ENCODE measurements at regions not wholly inside any gene's neighbourhood (a gene's known extent, or its start where the extent isn't known, plus 50 kb on each side); places are given as distances from the start of the nearest gene placed in this dataset.

DNA sequence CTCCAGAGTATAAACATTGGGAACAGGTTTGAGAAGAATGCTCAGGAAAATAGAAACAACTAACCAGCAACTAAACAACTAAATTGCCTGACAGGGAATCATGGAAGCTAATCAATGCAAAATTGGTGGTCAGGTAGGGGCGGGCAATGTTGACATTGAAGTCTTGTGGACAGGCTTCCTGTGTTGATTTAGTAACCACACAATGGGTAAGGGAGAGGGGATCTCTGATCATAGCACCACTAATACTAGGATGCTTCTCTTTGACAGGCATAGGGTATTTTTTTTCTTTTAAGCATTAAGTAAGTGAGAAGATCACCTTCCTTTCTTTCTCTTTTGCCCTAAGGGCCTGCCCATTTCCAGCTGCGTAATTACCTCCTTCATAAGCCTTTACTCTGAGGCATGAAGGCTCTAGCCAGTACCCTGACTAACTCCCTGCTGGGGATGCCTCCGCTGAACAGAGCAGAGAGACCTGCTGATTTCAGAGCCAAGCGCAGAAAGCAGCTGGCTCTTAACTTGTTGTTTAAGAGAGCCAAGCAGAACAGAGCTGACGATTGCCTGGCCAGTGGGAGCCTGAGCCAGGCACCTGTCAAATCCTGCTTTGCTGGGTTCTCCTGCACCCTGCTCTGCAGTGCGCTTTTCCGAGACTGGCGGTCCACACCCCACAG is 118.7 kb downstream of the BMP2 start:
- no peak for DNase-seq

DNA sequence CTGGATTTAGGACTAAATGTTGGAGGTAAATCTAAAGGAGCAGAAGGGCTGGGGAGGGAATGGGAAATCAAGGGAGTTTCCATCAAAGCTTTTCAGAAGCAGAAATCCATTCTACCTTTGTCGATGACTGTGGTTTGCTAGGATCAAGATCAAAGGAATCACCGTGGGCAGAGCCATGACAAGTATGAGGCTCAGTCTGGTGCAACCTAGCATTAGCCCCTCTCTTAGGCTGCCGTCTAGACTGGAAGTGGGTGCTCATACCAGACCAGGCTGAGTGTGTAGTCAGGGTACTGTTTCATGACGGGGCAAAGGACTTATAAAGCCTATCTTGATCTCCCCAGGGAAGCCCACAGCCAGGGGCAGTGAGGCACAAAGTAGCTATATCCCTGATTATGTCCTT is 120.5 kb downstream of the BMP2 start:
- DNase-seq: no peak

DNA sequence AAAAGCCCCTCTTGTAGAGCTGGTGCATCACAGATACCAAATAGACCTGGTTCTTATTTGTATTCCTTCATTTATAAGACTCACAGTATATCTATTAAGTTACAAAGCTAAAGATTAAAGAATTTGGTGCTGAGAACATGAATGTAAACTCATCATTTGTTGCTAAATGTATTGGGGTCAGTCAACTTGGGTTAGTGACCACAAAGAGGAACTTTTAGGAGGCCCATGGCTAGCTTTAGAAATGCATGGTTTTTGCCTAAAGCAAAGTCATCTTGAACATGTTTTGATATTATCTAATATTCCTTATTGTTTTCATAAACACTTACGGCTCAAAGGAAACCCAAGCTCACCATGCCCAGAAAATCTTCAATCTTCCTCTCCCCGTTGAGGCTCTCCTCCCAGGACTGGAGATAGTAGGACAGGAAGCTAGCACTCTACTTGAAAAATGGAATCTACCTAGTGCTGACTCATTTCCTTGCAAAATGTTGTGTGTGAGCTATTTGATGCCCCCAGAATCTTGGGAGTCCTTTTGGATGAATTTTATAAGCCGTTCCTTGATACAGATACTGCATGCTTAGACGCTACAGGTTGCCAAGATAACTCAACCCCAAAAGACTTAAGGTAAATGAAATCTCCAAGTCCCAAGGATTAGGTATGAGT is 121.4 kb downstream of the BMP2 start:
- DNase-seq: no peak

DNA sequence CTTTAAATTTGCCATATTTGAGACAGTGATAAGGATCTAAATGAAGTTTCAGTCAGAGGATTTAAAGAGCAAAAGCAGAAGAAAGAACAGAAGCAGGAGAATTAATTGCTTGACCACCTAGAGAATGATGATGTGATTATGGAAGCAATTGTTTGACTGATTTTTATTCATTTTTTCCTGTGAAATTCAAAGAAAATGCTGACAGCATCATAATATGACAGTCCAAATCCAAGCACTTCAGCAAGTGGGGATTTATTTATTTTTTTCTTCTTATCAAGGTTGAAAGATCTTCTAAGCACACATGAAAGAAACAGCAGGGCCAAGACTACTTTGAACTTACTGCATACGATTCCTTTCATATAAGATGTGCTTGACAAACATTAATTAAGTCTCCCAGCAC is 125.2 kb downstream of the BMP2 start:
- no peak for DNase-seq

DNA sequence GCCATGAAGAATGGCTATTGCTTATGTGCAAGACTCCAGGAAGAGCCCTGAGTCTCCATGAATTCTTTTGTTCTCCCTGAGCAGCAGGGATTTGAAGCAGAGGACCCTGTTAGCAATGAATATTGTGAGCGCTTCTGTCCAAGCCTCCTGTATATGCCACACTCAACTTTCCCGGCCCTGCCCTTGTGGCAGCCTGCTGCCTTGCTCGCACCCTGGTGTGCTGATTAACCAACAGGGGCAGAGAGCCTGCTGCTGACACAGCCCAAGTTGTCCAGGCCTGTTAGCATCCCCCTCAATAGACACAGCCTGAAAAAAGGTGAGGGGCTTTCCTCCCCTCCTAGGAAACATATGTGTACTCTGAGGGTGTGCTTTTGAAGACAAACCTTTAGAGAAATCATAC is 131.4 kb downstream of the BMP2 start:
- no peak for DNase-seq

DNA sequence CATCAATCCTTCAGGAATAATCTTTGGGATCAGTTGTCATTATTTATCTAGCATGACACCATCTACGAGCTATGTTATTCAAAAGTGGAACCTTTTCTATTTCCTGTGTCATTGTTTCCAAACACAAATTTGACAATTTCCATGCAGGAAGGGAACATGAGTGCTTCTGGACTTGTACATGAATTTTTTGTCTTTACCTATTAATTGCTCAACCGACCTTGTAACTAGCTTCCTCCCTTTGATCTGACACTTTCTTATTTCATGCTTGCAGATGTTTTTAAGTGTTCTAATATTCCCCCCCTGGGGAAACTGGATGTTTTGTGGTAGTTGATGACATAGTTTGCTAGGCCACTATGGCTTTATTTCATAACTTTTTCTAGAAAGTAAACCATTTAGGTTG is 139.4 kb downstream of the BMP2 start:
- no peak for DNase-seq

DNA sequence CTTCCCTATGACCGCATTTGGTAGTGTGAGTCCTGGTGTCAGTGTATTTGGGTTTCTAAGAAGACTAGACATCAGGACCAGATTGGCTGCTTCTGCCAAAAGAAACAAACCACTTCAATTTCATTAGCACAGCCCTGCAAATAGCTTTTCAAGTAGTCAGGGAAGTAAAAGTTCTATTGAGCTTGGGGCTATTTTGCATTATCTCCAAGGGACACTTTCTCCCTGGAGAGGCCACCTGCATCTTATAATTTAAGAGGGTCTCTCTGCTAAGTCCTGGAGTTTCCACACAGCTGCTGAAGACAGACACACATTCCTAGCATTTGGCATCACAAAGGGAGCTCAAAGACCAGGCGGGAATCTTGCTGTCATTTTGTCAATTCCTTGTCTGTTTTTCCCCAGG is 141.2 kb downstream of the BMP2 start:
- no peak for DNase-seq

DNA sequence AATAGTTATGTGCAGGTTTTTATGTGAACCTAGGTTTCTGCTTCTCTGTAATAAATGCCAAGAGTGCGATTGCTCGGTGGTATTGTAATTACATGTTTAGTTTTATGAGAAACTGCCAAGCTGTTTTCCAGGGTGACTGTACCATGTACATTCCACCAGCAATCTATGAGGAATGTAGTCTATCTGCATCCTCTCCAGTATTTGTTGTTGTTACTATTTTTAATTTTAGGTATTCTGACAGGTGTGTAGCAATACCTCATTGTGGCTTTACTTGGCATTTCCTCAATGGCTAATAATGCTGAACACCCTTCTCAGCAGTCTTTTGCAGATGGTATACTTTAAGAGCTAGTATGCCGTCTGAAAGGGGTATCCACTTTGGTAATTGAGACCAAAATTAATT is 142.1 kb downstream of the BMP2 start:
- DNase-seq: no peak

DNA sequence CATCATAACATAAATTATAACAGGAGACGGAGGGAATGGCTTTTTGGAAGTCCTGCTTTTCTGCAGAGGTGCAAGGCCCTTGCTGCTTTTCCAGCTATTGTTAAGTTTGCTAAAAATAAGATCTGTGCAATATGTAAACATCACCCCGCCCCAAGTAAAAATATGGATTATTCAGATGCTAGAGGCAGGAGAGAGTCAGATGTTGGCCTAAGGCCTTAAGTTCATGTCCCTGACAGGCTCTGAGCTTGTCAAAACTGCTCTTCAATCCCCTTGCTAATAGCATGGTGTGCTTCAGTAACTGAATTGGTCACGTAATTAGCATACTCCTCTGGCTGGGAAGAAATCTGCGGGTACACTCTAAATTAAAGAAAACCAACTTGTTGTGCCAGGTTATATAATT is 147.5 kb downstream of the BMP2 start:
- no peak for DNase-seq

DNA sequence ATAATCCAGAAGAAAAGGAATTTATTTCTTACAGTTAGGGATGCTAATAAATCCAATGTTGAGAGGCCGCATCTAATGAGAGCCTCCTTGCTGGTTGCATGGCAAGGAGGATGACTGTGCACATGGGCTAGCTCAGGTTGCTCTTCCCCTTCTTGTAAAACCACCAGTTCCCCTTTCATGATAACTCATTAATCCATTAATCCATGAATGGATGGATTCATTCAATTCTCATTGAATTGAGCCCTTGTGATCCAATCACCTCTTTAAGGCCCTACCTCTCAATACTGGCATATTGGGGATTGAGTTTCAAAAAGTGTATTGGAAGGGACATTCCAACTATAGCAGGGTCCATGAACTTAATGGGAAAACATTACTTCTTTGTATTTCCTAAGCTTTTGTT is 149.5 kb downstream of the BMP2 start:
- DNase-seq: no peak

DNA sequence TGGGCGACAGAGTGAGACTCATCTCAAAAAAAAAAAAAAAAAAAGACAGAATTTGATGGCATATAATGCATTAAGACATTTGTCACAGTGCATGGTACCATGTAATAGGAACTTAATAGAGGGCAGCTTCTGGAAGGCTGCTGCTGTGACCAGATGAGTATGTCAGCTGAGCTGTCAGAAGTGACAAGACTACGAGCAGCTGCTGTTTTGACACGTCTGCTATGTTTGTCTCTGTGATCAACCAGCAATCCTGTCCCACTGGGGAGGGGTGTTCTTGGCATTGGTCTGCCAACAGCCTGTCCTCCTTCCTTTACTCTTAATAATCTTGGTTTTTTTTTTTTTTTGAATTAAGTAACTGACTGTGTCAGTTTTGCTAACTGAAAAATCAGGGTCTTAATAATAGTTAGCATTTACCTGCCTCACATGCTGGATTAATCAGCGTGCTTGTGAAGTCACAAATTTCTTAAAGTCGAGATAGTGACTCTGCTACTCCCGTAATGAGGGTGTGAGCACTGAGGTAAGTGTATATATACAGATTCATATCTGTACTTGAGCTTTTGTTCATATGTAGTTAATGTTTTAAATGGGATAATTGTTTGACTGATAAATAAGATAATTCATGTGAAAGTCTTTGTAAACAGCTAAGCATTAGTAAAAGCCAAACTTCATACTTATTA is 152.4 kb downstream of the BMP2 start:
- no peak for DNase-seq

DNA sequence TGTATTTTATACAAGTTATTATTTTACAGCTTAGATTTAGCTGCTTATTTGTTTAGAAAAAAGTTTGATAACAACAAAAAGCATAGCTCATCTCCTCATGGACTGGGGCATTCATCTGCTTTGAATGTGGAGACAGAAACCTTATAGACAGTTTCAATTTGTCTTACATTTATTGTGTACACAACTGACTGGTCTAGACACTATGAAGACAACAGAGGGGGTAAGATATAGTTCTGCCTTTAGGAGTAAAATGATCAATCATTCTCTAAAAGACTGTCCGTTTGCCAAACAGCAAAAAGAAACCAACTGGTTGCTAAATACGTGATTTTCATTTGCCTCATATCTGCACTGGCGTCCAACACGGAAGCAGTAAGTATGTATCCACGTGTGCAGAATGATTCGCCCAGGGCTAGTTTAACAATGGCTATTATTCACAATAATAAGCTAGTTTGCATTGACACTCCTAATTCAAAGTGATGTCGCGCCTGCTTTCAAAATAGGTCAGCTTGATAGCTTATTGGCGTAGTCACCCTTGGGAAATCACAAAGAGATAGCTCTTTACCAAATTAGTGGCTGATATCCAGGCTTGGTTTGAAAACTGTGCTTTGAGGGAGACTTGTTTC is 153.6 kb downstream of the BMP2 start:
- DNase-seq: no peak

DNA sequence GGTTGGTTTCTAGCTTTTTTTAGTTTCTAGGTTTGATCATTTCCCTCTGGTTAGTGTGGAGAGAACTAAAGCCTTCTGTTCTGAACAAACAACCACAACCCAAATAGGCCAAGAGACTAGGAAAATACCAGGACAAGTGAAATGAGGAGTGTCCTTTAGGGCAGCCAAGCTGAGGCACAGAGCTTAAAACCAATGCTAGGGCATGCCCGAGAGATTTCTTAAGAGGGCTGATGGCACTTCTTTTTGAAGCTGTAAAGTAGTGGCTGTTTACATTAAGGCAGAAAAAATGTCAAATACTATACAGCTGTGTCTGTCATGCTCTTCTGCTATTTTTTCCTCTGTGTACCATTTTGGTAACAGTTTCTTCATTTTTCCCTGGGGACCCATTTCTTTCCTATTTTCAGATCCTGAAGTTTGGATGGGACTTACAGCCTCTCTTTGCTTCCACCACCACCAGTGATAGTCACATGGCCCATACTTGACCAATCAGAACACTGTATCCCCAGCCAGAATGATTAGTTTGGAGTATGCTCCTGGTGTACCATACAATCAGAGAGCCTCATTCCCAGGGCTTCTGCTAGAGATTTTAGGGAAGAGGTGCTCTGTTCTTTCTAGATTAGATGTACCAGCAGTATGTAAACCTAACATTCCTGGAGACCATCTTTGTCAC is 154.4 kb downstream of the BMP2 start:
- DNase-seq: no peak

DNA sequence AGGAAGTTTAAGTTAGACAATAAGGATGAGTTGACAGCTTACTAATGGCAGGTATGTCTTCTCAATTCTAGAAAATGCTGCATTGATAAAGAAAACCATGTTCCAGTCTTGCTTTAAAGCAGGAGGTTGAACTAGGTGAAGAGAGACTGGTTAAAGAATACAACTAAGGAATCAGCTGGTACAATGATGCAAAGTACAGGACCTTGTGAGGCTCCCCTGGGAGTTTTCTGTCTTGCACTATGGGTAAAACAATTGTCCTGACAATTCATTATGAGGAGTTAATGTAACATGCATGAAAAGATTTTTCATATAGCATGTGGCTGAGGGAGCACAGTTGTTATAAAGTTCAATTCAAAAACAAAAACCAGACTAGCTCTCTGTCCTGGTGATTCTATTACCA is 157.2 kb downstream of the BMP2 start:
- DNase-seq: no peak

DNA sequence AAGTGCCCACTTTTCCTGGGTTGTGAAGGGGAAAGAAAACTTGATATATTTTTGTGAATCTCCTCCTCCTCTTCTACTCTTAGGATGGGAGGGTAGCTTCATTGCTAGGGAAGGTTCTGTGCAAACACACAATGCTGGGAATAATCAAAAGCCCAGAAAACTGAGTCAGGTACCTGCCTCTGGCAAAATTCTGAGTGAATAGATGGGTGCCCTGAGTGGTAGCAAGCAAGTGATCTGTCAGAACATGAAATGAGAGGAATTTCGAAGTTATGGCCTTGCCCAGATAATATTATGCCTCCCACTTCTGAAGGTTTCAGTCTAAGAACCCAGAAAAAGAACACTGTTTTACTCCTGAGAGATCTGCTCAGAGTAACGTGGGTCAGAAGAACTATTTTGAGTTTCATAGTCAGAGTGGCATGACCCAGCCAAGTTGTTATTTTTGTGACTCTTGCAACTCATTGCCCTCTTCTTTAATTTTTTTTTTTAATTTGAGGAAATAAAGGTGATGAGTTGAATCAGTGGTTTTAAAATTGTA is 158.3 kb downstream of the BMP2 start:
- DNase-seq: no peak

DNA sequence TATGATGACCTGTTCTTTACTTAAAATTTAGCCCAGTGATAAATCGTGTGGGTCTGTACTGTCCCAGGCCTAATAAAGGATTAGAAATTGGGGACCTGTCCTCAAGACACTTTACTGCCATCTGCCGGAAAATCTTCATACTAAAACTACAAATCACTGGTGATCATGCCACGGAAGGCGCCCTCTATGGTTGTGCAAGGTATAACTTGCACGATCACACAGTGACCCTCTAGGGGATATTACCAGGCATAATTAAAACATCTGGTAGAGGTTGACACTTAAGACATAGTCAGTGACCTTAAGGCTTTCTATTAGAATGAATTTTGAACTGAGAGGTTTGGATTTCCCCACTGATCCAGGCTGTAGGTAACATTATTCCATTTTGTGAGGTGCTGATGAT is 172.6 kb downstream of the BMP2 start:
- peak; percentile 30 for DNase-seq

DNA sequence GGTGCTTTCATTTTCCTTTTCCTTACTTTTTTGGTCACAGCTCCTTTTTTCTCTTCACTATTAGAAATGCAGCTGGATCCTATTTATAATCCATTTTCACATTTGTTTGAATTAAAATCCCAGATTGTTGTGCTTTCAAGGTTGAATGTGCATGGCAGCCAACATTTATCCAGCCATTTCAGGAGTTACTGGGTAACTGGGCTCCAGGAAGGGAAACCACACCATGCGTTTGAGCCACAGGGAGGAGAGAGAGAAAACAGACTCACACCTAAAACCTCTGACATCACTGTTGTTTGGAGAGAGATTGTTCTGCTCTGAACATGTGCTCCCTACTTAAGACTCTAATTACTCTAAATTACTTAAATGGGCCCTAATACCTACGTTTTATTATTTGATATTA is 173.4 kb downstream of the BMP2 start:
- no peak for DNase-seq

DNA sequence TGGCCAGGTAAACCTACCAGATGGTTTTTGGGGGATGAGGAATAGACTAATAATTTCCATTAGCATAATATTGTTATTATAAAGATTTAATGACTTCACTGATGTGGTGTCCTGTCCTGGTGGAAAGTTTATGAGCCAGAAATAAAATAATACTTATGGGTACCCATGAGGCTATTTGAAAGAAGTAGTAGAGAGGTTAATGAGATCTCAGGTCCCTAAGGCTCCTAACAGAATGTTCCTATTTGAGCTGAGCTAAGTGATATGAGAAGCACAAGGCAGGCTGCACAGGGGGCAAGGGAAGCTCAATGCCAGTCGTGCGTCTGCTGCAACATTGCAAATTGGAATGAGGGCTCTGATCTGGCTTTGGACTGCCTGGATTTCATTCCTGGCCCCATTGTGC is 174.1 kb downstream of the BMP2 start:
- no peak for DNase-seq

DNA sequence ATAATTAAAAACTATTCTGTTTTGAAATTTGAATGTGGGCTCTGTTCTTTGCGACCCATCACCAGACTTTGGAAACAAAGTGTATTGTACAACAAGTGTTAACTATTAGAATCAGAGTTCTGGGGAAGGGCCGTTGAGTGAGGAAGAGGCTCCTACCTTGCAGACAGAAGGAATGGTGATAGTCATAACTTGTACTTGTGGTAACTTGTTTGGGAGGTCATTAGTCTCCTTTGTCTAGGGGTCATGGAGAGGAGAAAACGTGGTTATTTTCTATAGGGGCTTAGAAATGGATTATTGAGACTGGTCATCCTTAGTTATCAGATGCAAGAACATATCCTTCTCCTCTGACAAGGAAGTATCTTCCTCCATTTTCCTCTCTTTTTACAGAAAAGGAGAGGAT is 174.8 kb downstream of the BMP2 start:
- no peak for DNase-seq

DNA sequence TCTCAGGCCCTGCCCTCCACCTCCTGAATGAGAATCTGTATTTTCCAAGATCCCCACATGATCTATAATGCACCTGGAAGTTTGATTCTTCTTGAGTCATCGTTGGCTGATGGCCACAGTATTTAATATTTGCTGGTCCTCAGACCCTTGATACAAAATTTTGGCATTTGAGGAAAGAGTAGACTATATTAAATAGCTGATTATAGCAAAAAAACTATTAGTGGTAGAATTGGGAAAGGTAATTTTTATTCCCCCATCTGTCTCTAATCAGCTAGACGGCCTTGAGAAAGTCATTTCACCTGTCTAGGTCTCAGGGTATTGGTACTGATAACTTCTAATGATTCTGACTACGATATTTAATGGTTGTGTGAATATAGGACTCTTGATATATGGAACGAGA is 176.8 kb downstream of the BMP2 start:
- no peak for DNase-seq

DNA sequence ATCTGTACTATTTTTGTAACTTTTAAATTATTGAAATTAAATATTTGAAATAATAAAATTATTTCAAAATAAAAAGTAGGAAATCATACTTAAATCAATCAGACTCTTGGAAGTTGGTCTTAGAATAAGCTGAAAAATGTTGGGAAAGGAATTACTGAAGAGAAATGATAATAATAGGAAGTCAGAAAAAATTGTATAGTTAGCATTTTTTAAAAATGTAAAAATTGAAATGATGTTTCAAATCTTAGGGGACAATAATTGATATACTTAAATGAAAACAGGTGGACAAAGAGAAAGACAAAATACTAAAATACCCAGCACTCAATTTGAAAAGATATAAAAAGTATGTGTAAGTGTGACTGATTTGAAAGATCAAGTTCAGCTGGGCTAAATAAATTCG is 186.1 kb downstream of the BMP2 start:
- DNase-seq: no peak

DNA sequence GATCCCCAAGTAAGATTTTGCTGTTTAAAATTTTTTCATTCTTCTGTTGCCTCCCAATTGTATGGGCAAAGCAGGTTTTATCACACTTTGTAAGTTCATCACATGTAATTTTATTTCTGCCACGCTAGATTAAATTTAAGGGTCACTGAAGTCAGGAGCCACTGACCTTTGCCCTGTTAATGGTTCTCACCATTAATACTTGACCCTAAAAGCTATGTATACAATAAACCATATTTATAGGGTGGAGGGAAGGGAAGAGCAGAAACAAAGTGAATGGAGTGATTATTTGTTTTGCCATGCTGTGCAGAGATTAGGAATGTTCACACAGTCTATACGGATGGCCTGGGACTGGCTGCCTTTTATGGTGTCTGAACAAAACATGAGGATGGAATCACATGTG is 186.7 kb downstream of the BMP2 start:
- no peak for DNase-seq

DNA sequence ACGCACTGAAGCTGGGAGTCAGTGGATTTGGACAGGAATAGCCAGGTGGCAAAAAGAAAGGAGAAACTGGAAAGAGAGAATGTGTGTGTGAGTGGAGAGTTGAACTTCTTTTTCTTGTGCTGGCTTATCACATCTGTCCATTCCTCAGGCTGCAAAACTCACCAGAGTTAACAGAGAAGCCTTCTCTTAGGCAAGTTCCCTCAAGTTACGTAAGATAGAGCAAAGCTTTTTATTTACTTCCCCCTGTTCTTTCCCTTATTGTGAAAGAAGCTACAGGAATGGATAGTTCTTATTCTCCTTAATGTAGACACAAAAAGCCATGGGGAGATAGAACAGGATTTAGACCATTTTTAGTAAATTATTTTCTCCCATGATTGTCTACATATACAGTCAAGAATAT is 188.6 kb downstream of the BMP2 start:
- DNase-seq: no peak

Data from NCI-H82 (cell line).